Spinal cord (tissue), 9 donors: ENCODE measurements at regions not wholly inside any gene's neighbourhood (a gene's known extent, or its start where the extent isn't known, plus 50 kb on each side); places are given as distances from the start of the nearest gene placed in this dataset.
"Not testable (repeated sequence)": the region's sequence is repeated elsewhere in the genome, so short reads cannot be mapped to it uniquely, and the experiment has no call there.

Source experiments
- DNase-seq, 6 donors: peaks; one replicate each; pipeline versions ENCODE4 v3.0.0 to v3.0.0-alpha.2; 2013 to 2015; ENCODE audit warnings: low spot score in 6 of 6, low read depth in 4 of 6
- H3K27ac ChIP-seq: one replicate; pipeline ENCODE4 v1.5.1; 2013; ENCODE audit warnings: low read depth, low read length, control low read depth
- H3K27me3 ChIP-seq: one replicate; pipeline ENCODE4 v1.6.1; 2013; ENCODE audit warnings: low read length; ENCODE audit not compliant: control insufficient read depth, insufficient read depth
- H3K36me3 ChIP-seq: one replicate; pipeline ENCODE4 v1.6.1; 2013; ENCODE audit warnings: low read length; ENCODE audit not compliant: control insufficient read depth, insufficient read depth
- H3K4me1 ChIP-seq: one replicate; pipeline ENCODE4 v1.6.1; 2013; ENCODE audit warnings: low read length; ENCODE audit not compliant: control insufficient read depth, insufficient read depth
- H3K4me3 ChIP-seq: one replicate; pipeline ENCODE4 v1.5.1; 2013; ENCODE audit warnings: low read depth, low read length, control low read depth
- H3K9me3 ChIP-seq: one replicate; pipeline ENCODE4 v1.6.1; 2013; ENCODE audit warnings: low read length; ENCODE audit not compliant: control insufficient read depth, insufficient read depth
- WGBS: methylation state at CpG from one replicate; pipeline ENCODE4 v1.1.5; 2013; ENCODE audit warnings: missing lambda C conversion rate; ENCODE audit not compliant: insufficient coverage; 5-methylcytosine and 5-hydroxymethylcytosine counted together
- donor health status: healthy.

- Histone ChIP-seq H3K4me1 (peaks cover 4% of the 10 kb centered on the region), H3K9me3 (no peaks in the 10 kb centered on the region), H3K4me3 (no peak overlapping the region), H3K36me3 (no peaks in the 10 kb centered on the region), H3K27me3 (no peaks in the 10 kb centered on the region), H3K27ac (peak overlapping the region; percentile 40)
- 86% methylated on average over 3 of the region's 5 CpGs for WGBS
- no peak for DNase-seq
Measured at GRCh38 chr4:147136751-147137150, 191.1 kb upstream of the TTC29 start.

- H3K9me3 ChIP-seq: no peaks in the 10 kb centered on the region
- H3K27ac ChIP-seq: peak overlapping the region; percentile 40
- WGBS: 95% methylated on average over 2 of the region's 3 CpGs
- no peak overlapping the region for H3K4me3 ChIP-seq
- H3K36me3 ChIP-seq: no peaks in the 10 kb centered on the region
- H3K4me1 ChIP-seq: peaks cover 4% of the 10 kb centered on the region
- no peak for DNase-seq
- no peaks in the 10 kb centered on the region for H3K27me3 ChIP-seq
Measured at GRCh38 chr4:147137280-147137679, 191.6 kb upstream of the TTC29 start.

GRCh38 chr4:147138171-147138570, 192.5 kb upstream of the TTC29 start:
- H3K4me1 ChIP-seq: peaks cover 4% of the 10 kb centered on the region
- WGBS: 100% methylated on average over 1 of the region's 2 CpGs
- no peak overlapping the region for H3K27ac ChIP-seq
- no peaks in the 10 kb centered on the region for H3K9me3 ChIP-seq
- H3K36me3 ChIP-seq: no peaks in the 10 kb centered on the region
- no peak overlapping the region for H3K4me3 ChIP-seq
- no peaks in the 10 kb centered on the region for H3K27me3 ChIP-seq
- DNase-seq: no peak

DNA sequence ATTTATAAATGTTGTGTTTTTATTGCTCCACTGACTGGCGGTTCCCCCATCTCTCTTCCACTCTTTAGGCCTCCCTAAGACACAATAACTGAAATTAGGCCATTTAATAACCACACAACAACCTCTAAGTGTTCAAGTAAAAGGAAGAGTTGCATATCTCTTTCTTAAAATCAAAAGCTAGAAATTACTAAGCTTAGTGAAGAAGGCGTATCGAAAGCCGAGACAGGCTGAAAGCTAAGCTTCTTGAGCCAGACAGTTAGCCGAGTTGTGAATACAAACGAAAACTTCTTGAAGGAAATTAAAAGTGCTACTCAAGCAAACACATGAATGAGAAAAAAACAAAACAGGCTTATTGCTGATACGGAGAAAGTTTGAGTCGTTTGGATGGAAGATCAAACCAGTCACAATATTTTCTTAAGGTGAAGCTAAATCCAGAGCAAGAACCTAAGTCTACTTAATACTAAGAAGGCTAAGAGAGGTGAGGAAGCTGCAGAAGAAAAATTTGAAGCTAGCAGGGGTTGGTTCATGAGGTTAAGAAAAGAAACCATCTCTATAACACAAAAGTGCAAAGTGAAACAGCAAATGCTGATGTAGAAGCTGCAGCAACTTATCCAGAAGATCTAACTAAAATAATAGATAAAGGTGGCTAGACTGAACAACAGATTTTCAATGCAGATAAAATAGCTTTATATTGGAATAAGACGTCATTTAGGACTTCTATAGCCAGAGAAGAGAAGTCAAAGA, 194.0 kb upstream of the TTC29 start:
- peaks cover 4% of the 10 kb centered on the region for H3K4me1 ChIP-seq
- no peaks in the 10 kb centered on the region for H3K9me3 ChIP-seq
- DNase-seq: no peak
- no peaks in the 10 kb centered on the region for H3K27me3 ChIP-seq
- H3K27ac ChIP-seq: no peak overlapping the region
- 75% methylated on average over 6 of the region's 9 CpGs for WGBS
- H3K4me3 ChIP-seq: no peak overlapping the region
- H3K36me3 ChIP-seq: no peaks in the 10 kb centered on the region

- H3K36me3 ChIP-seq: no peaks in the 10 kb centered on the region
- no peak overlapping the region for H3K4me3 ChIP-seq
- H3K27ac ChIP-seq: no peak overlapping the region
- no peak for DNase-seq
- H3K9me3 ChIP-seq: no peaks in the 10 kb centered on the region
- H3K27me3 ChIP-seq: no peaks in the 10 kb centered on the region
- H3K4me1 ChIP-seq: no peaks in the 10 kb centered on the region
Measured at GRCh38 chr4:147151763-147152162, 206.1 kb upstream of the TTC29 start.

GRCh38 chr4:147157860-147158701, 212.4 kb upstream of the TTC29 start:
- Histone ChIP-seq H3K36me3 (no peaks in the 10 kb centered on the region), H3K4me3 (peak overlapping the region; percentile 37), H3K4me1 (peaks cover 10% of the 10 kb centered on the region), H3K27me3 (no peaks in the 10 kb centered on the region), H3K27ac (peak overlapping the region; percentile 8), H3K9me3 (no peaks in the 10 kb centered on the region)
- DNase-seq: peak in 4 of 6 donors; percentile 15 to 76 (median 38)
- under 1% methylated on average over 22 of the region's 29 CpGs for WGBS

- Histone ChIP-seq H3K36me3 (no peaks in the 10 kb centered on the region), H3K27me3 (no peaks in the 10 kb centered on the region), H3K4me1 (peaks cover 10% of the 10 kb centered on the region), H3K27ac (no peak overlapping the region), H3K4me3 (no peak overlapping the region), H3K9me3 (no peaks in the 10 kb centered on the region)
- DNase-seq: peak in 4 of 6 donors; percentile 13 to 78 (median 40)
- WGBS: no CpG with 5 or more reads among the region's 3 CpGs
Measured at GRCh38 chr4:147160908-147161513, 215.3 kb upstream of the TTC29 start.

DNA sequence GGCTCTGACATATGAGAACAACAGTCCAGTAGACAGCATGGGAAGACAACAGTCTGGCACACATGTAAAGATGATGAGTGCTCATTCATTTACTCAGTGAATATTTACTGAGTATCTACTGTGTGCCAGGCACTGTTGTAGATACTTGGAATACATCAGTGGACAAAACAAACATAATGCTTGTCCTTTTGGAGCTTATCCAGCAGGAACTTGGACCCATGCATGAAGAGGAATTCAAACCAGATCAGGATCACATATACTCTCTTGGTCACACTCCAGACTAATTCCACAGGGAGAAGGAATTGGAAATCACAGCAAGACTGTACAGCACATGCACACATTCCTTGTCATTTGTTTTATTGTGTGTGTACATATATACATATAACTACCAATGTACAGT, 217.6 kb upstream of the TTC29 start:
- no peak for DNase-seq
- Histone ChIP-seq H3K4me3 (no peak overlapping the region), H3K4me1 (peaks cover under 1% of the 10 kb centered on the region), H3K27ac (no peak overlapping the region), H3K9me3 (no peaks in the 10 kb centered on the region), H3K27me3 (no peaks in the 10 kb centered on the region), H3K36me3 (no peaks in the 10 kb centered on the region)

GRCh38 chr4:147168200-147168599, 222.5 kb upstream of the TTC29 start:
- H3K9me3 ChIP-seq, H3K4me3 ChIP-seq, H3K4me1 ChIP-seq, DNase-seq, H3K36me3 ChIP-seq, H3K27me3 ChIP-seq, H3K27ac ChIP-seq: not testable (repeated sequence)
